ENCODE measurements at regions not wholly inside any gene's neighbourhood (a gene's known extent, or its start where the extent isn't known, plus 50 kb on each side); places are given as distances from the start of the nearest gene placed in this dataset.

DNA sequence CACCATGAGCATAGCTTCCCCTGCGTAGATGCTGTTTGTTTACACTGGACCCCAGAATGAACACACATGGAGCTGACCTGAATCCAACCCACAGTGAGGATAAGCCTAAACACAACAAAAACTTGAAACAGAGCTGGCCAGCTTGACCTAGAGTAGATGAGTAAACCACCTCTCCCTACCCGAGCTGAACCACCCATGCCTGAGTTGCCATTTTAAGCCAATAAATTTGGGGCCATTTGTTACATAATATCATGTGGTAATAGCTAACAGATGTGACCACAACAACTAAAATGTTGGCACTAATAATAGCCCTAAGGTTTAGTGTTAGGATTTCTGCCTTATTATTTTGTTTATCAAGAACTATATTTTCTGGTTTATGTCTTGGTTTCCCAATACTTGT, 103.2 kb upstream of the GRIK2 start:
- TF ChIP-seq, protein P1, sequence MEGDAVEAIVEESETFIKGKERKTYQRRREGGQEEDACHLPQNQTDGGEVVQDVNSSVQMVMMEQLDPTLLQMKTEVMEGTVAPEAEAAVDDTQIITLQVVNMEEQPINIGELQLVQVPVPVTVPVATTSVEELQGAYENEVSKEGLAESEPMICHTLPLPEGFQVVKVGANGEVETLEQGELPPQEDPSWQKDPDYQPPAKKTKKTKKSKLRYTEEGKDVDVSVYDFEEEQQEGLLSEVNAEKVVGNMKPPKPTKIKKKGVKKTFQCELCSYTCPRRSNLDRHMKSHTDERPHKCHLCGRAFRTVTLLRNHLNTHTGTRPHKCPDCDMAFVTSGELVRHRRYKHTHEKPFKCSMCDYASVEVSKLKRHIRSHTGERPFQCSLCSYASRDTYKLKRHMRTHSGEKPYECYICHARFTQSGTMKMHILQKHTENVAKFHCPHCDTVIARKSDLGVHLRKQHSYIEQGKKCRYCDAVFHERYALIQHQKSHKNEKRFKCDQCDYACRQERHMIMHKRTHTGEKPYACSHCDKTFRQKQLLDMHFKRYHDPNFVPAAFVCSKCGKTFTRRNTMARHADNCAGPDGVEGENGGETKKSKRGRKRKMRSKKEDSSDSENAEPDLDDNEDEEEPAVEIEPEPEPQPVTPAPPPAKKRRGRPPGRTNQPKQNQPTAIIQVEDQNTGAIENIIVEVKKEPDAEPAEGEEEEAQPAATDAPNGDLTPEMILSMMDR (IDR thresholded peaks at IDR 0.05; ENCODE audit: low read depth, low read length), result no peak
- no peak for TF ChIP-seq POLR2A (IDR thresholded peaks at IDR 0.05; ENCODE audit: extremely low read depth, insufficient read length)
- TF ChIP-seq MAX (IDR thresholded peaks at IDR 0.05; ENCODE audit: low read depth, low read length), result no peak
- TF ChIP-seq MYC (IDR thresholded peaks at IDR 0.05; ENCODE audit: low read depth, low read length), result no peak
